WTC11 (cell line): ENCODE measurements at regions not wholly inside any gene's neighbourhood (a gene's known extent, or its start where the extent isn't known, plus 50 kb on each side); places are given as distances from the start of the nearest gene placed in this dataset.

ENCODE experiments used
- ATAC-seq: fragments of 200-7000 bp; cut with Tn5 transposase; 2 replicates; pipeline ENCODE4 v1.10.0; 2021; ENCODE audit warnings: mild to moderate bottlenecking, moderate library complexity
- CTCF ChIA-PET: fragments of 300-600 bp; sonication (Branson Sonifier 250); formaldehyde crosslinking; loops from one replicate; lab custom pipeline; 2021; ENCODE audit warnings: antibody characterized with exemption; lab: Charles Lee
- POLR2A ChIA-PET: fragments of 350-600 bp; sonication (Branson Sonifier 250); formaldehyde crosslinking; loops from one replicate; lab custom pipeline; 2021; ENCODE audit warnings: antibody characterized with exemption; lab: Charles Lee
- DNase-seq: peaks from one replicate; pipeline ENCODE4 v3.0.0; 2021; ENCODE audit warnings: low spot score
- H3K27ac Mint-ChIP-seq: 2 replicates; pipeline ENCODE4 v1.8.0; 2021; ENCODE audit warnings: mixed read lengths
- H3K27me3 Mint-ChIP-seq: 2 replicates; pipeline ENCODE4 v1.8.0; 2021; ENCODE audit warnings: low read depth, mild to moderate bottlenecking, moderate library complexity, mixed read lengths
- H3K36me3 Mint-ChIP-seq: 2 replicates; pipeline ENCODE4 v1.8.0; 2021; ENCODE audit warnings: mixed read lengths
- H3K4me1 Mint-ChIP-seq: 2 replicates; pipeline ENCODE4 v1.8.0; 2022; ENCODE audit warnings: mixed read lengths
- H3K4me3 Mint-ChIP-seq: 2 replicates; pipeline ENCODE4 v1.8.0; 2021; ENCODE audit warnings: mild to moderate bottlenecking, moderate library complexity, mixed read lengths
- H3K9me3 Mint-ChIP-seq: 2 replicates; pipeline ENCODE4 v1.8.0; 2021; ENCODE audit warnings: mixed read lengths
- ATF1 ChIP-seq: sonication (generic); formaldehyde crosslinking; IDR thresholded peaks from 2 replicates; pipeline ENCODE4 v1.8.1; 2023; ENCODE audit warnings: mild to moderate bottlenecking, moderate library complexity, missing genetic modification reagents
- FOXP1 ChIP-seq: sonication (generic); formaldehyde crosslinking; IDR thresholded peaks from 2 replicates; pipeline ENCODE4 v1.8.0; 2022; ENCODE audit warnings: missing genetic modification reagents, mild to moderate bottlenecking, moderate library complexity, borderline replicate concordance
- GRHL2 ChIP-seq: fragments of 250-450 bp; sonication (Bioruptor Pico); IDR thresholded peaks from 2 replicates; pipeline ENCODE4 v1.8.0; 2022; ENCODE audit warnings: mild to moderate bottlenecking, moderate library complexity; ENCODE audit not compliant: insufficient replicate concordance, severe bottlenecking
- MXD4 ChIP-seq: fragments of 250-450 bp; sonication (Bioruptor Pico); IDR thresholded peaks from 2 replicates; pipeline ENCODE4 v1.8.0; 2021; ENCODE audit warnings: mild to moderate bottlenecking, moderate library complexity, borderline replicate concordance
- NFE2L1 ChIP-seq: sonication (generic); formaldehyde crosslinking; IDR thresholded peaks from 2 replicates; pipeline ENCODE4 v1.8.1; 2023; ENCODE audit warnings: missing genetic modification reagents
- NR2C2 ChIP-seq: sonication (generic); formaldehyde crosslinking; IDR thresholded peaks from 2 replicates; pipeline ENCODE4 v1.8.0; 2022; ENCODE audit warnings: mild to moderate bottlenecking, missing genetic modification reagents
- NR3C1 ChIP-seq: sonication (generic); formaldehyde crosslinking; conservative IDR thresholded peaks from 2 replicates; pipeline ENCODE4 v1.8.1; 2023; ENCODE audit warnings: low read depth, mild to moderate bottlenecking, missing genetic modification reagents
- RORB ChIP-seq: fragments of 250-450 bp; sonication (Bioruptor Pico); IDR thresholded peaks from 2 replicates; pipeline ENCODE4 v1.9.0; 2021; ENCODE audit warnings: mild to moderate bottlenecking
- TEAD4 ChIP-seq: sonication (generic); formaldehyde crosslinking; IDR thresholded peaks from 2 replicates; pipeline ENCODE4 v1.8.0; 2022; ENCODE audit warnings: mild to moderate bottlenecking, missing genetic modification reagents
- ZBTB21 ChIP-seq: sonication (generic); formaldehyde crosslinking; IDR thresholded peaks from 2 replicates; pipeline ENCODE4 v1.8.1; 2023; ENCODE audit warnings: mild to moderate bottlenecking, missing genetic modification reagents, borderline replicate concordance
- ZNF121 ChIP-seq: sonication (generic); formaldehyde crosslinking; IDR thresholded peaks from 2 replicates; pipeline ENCODE4 v1.8.0; 2023; ENCODE audit warnings: missing genetic modification reagents
- ZNF232 ChIP-seq: sonication (generic); formaldehyde crosslinking; IDR thresholded peaks from 2 replicates; pipeline ENCODE4 v1.8.0; 2022; ENCODE audit warnings: mild to moderate bottlenecking, missing genetic modification reagents
- ZNF423 ChIP-seq: fragments of 250-450 bp; sonication (Bioruptor Pico); IDR thresholded peaks from 2 replicates; pipeline ENCODE4 v2.1.2; 2022; ENCODE audit warnings: mild to moderate bottlenecking, moderate library complexity
- TF ChIP-seq, protein P1 (sequence below): sonication (generic); formaldehyde crosslinking; IDR thresholded peaks from 2 replicates; pipeline ENCODE4 v1.8.1; 2022; ENCODE audit warnings: mild to moderate bottlenecking, missing genetic modification reagents, moderate library complexity, borderline replicate concordance
- TF ChIP-seq, protein P2 (sequence below): fragments of 250-450 bp; sonication (Bioruptor Pico); IDR thresholded peaks from 2 replicates; pipeline ENCODE4 v2.1.2; 2022; ENCODE audit warnings: mild to moderate bottlenecking, moderate library complexity
- TF ChIP-seq, protein P3 (sequence below): sonication (generic); formaldehyde crosslinking; IDR thresholded peaks from 2 replicates; pipeline ENCODE4 v1.8.1; 2022; ENCODE audit warnings: low read depth, missing genetic modification reagents, borderline replicate concordance
- TF ChIP-seq, protein P4 (sequence below): sonication (generic); formaldehyde crosslinking; IDR thresholded peaks from 2 replicates; pipeline ENCODE4 v1.8.1; 2023; ENCODE audit warnings: mild to moderate bottlenecking, missing genetic modification reagents
- TF ChIP-seq, protein P5 (sequence below): sonication (generic); formaldehyde crosslinking; IDR thresholded peaks from 2 replicates; pipeline ENCODE4 v1.8.0; 2023; ENCODE audit warnings: missing genetic modification reagents
- TF ChIP-seq, protein P6 (sequence below): sonication (generic); formaldehyde crosslinking; IDR thresholded peaks from 2 replicates; pipeline ENCODE4 v1.8.0; 2022; ENCODE audit warnings: missing genetic modification reagents
- TF ChIP-seq, protein P7 (sequence below): fragments of 250-450 bp; sonication (Bioruptor Pico); IDR thresholded peaks from 2 replicates; pipeline ENCODE4 v1.8.0; 2021; ENCODE audit warnings: mild to moderate bottlenecking
- TF ChIP-seq, protein P8 (sequence below): sonication (generic); formaldehyde crosslinking; IDR thresholded peaks from 2 replicates; pipeline ENCODE4 v1.8.1; 2023; ENCODE audit warnings: mild to moderate bottlenecking, moderate library complexity, missing genetic modification reagents

DNA sequence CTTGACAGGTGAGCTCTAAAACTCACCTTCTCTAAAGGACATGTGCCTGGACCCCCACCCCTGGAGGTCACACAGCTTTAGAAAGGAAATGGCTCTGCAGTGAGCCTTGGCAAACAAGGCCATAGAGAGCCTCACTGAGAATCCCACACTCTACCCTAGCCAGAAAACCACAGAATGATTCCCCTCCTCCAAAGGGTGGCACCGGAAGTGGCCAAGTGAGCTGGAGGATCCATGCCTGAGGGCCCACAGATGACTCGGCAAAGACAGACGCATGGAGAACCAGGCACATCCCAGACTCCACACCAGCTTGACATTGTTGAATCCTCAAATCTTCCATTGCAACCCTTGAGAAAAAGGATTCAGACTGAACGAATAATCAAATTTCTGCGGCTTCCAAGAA, 54.2 kb upstream of the PTHLH start:
- Mint-ChIP-seq H3K36me3 (no peaks in the 10 kb centered on the region), H3K4me1 (no peaks in the 10 kb centered on the region; the same call in 1 of the 2 replicates), H3K4me3 (no peak overlapping the region), H3K27ac (no peak overlapping the region), H3K27me3 (no peaks in the 10 kb centered on the region), H3K9me3 (0 out of 2 replicates have a peak, but pooled peaks cover 3% of the 10 kb centered on the region)
- POLR2A ChIA-PET, result no interaction called here
- DNase-seq, result no peak
- TF ChIP-seq ZBTB21 (CRISPR knock-in tag), result no peak
- TF ChIP-seq ZNF232, result no peak
- TF ChIP-seq, protein P1, sequence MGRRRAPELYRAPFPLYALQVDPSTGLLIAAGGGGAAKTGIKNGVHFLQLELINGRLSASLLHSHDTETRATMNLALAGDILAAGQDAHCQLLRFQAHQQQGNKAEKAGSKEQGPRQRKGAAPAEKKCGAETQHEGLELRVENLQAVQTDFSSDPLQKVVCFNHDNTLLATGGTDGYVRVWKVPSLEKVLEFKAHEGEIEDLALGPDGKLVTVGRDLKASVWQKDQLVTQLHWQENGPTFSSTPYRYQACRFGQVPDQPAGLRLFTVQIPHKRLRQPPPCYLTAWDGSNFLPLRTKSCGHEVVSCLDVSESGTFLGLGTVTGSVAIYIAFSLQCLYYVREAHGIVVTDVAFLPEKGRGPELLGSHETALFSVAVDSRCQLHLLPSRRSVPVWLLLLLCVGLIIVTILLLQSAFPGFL (CRISPR knock-in tag), result no peak
- TF ChIP-seq, protein P2, sequence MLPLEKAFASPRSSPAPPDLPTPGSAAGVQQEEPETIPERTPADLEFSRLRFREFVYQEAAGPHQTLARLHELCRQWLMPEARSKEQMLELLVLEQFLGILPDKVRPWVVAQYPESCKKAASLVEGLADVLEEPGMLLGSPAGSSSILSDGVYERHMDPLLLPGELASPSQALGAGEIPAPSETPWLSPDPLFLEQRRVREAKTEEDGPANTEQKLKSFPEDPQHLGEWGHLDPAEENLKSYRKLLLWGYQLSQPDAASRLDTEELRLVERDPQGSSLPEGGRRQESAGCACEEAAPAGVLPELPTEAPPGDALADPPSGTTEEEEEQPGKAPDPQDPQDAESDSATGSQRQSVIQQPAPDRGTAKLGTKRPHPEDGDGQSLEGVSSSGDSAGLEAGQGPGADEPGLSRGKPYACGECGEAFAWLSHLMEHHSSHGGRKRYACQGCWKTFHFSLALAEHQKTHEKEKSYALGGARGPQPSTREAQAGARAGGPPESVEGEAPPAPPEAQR (CRISPR knock-in tag), result no peak
- TF ChIP-seq, protein P3, sequence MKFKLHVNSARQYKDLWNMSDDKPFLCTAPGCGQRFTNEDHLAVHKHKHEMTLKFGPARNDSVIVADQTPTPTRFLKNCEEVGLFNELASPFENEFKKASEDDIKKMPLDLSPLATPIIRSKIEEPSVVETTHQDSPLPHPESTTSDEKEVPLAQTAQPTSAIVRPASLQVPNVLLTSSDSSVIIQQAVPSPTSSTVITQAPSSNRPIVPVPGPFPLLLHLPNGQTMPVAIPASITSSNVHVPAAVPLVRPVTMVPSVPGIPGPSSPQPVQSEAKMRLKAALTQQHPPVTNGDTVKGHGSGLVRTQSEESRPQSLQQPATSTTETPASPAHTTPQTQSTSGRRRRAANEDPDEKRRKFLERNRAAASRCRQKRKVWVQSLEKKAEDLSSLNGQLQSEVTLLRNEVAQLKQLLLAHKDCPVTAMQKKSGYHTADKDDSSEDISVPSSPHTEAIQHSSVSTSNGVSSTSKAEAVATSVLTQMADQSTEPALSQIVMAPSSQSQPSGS, result no peak
- TF ChIP-seq NR3C1 (CRISPR knock-in tag), result no peak
- TF ChIP-seq FOXP1 (CRISPR knock-in tag), result no peak
- no peak for TF ChIP-seq TEAD4
- no peak for TF ChIP-seq ZNF121 (CRISPR knock-in tag)
- TF ChIP-seq NR2C2 (CRISPR knock-in tag), result no peak
- TF ChIP-seq ATF1 (CRISPR knock-in tag), result no peak
- TF ChIP-seq, protein P4, sequence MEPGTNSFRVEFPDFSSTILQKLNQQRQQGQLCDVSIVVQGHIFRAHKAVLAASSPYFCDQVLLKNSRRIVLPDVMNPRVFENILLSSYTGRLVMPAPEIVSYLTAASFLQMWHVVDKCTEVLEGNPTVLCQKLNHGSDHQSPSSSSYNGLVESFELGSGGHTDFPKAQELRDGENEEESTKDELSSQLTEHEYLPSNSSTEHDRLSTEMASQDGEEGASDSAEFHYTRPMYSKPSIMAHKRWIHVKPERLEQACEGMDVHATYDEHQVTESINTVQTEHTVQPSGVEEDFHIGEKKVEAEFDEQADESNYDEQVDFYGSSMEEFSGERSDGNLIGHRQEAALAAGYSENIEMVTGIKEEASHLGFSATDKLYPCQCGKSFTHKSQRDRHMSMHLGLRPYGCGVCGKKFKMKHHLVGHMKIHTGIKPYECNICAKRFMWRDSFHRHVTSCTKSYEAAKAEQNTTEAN (CRISPR knock-in tag), result no peak
- TF ChIP-seq ZNF423, result no peak
- TF ChIP-seq RORB (CRISPR knock-in tag), result no peak
- no peak for TF ChIP-seq NFE2L1 (CRISPR knock-in tag)
- TF ChIP-seq MXD4, result no peak
- no peak for ATAC-seq
- CTCF ChIA-PET, result no interaction called here

DNA sequence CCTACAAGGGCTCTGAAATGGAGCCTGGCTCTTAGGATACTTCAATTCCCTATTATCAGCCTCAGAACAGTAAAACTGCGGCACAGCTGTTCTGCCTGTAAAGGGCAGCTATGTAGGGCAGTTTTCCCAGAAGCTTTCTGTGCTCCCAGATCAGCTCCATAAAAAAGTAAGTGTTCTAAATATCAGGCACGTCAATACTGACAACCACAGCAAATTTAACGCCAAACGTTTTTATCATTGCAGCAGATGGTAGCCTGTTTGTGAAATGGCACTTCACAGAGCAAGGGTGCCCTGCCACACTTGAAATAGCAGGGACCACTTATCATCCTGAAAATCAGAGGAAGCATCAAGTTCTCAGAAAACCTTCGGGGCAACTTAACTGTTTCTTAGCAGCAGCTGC, 54.8 kb upstream of the PTHLH start:
- CTCF ChIA-PET, result no interaction called here
- Mint-ChIP-seq H3K36me3 (no peaks in the 10 kb centered on the region), H3K4me3 (no peak overlapping the region), H3K27me3 (no peaks in the 10 kb centered on the region), H3K9me3 (0 out of 2 replicates have a peak, but pooled peaks cover 3% of the 10 kb centered on the region), H3K4me1 (no peaks in the 10 kb centered on the region; the same call in 1 of the 2 replicates), H3K27ac (no peak overlapping the region)
- POLR2A ChIA-PET, result no interaction called here
- no peak for TF ChIP-seq ZNF423
- TF ChIP-seq, protein P5, sequence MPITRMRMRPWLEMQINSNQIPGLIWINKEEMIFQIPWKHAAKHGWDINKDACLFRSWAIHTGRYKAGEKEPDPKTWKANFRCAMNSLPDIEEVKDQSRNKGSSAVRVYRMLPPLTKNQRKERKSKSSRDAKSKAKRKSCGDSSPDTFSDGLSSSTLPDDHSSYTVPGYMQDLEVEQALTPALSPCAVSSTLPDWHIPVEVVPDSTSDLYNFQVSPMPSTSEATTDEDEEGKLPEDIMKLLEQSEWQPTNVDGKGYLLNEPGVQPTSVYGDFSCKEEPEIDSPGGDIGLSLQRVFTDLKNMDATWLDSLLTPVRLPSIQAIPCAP (CRISPR knock-in tag), result no peak
- TF ChIP-seq, protein P6, sequence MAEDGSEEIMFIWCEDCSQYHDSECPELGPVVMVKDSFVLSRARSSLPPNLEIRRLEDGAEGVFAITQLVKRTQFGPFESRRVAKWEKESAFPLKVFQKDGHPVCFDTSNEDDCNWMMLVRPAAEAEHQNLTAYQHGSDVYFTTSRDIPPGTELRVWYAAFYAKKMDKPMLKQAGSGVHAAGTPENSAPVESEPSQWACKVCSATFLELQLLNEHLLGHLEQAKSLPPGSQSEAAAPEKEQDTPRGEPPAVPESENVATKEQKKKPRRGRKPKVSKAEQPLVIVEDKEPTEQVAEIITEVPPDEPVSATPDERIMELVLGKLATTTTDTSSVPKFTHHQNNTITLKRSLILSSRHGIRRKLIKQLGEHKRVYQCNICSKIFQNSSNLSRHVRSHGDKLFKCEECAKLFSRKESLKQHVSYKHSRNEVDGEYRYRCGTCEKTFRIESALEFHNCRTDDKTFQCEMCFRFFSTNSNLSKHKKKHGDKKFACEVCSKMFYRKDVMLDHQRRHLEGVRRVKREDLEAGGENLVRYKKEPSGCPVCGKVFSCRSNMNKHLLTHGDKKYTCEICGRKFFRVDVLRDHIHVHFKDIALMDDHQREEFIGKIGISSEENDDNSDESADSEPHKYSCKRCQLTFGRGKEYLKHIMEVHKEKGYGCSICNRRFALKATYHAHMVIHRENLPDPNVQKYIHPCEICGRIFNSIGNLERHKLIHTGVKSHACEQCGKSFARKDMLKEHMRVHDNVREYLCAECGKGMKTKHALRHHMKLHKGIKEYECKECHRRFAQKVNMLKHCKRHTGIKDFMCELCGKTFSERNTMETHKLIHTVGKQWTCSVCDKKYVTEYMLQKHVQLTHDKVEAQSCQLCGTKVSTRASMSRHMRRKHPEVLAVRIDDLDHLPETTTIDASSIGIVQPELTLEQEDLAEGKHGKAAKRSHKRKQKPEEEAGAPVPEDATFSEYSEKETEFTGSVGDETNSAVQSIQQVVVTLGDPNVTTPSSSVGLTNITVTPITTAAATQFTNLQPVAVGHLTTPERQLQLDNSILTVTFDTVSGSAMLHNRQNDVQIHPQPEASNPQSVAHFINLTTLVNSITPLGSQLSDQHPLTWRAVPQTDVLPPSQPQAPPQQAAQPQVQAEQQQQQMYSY (CRISPR knock-in tag), result no peak
- no peak for TF ChIP-seq RORB (CRISPR knock-in tag)
- no peak for TF ChIP-seq TEAD4
- TF ChIP-seq, protein P4 (CRISPR knock-in tag), result no peak
- TF ChIP-seq, protein P7, sequence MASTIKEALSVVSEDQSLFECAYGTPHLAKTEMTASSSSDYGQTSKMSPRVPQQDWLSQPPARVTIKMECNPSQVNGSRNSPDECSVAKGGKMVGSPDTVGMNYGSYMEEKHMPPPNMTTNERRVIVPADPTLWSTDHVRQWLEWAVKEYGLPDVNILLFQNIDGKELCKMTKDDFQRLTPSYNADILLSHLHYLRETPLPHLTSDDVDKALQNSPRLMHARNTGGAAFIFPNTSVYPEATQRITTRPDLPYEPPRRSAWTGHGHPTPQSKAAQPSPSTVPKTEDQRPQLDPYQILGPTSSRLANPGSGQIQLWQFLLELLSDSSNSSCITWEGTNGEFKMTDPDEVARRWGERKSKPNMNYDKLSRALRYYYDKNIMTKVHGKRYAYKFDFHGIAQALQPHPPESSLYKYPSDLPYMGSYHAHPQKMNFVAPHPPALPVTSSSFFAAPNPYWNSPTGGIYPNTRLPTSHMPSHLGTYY (CRISPR knock-in tag), result no peak
- TF ChIP-seq GRHL2 (CRISPR knock-in tag), result no peak
- no peak for TF ChIP-seq NFE2L1 (CRISPR knock-in tag)
- TF ChIP-seq, protein P8, sequence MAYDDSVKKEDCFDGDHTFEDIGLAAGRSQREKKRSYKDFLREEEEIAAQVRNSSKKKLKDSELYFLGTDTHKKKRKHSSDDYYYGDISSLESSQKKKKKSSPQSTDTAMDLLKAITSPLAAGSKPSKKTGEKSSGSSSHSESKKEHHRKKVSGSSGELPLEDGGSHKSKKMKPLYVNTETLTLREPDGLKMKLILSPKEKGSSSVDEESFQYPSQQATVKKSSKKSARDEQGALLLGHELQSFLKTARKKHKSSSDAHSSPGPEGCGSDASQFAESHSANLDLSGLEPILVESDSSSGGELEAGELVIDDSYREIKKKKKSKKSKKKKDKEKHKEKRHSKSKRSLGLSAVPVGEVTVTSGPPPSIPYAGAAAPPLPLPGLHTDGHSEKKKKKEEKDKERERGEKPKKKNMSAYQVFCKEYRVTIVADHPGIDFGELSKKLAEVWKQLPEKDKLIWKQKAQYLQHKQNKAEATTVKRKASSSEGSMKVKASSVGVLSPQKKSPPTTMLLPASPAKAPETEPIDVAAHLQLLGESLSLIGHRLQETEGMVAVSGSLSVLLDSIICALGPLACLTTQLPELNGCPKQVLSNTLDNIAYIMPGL (CRISPR knock-in tag), result no peak
- DNase-seq, result no peak
- ATAC-seq, result no peak
